ENCODE measurements at regions not wholly inside any gene's neighbourhood (a gene's known extent, or its start where the extent isn't known, plus 50 kb on each side); places are given as distances from the start of the nearest gene placed in this dataset.

GRCh38 chr7:156000601-156001396, 188.5 kb upstream of the SHH start:
- TF ChIP-seq EZH2 (IDR thresholded peaks at IDR 0.05; ENCODE audit: insufficient read depth, poor library complexity, severe bottlenecking) (no peak), EZH2phosphoT487 (IDR thresholded peaks at IDR 0.05; ENCODE audit: insufficient read depth, low read depth) (no peak)

All from GM23248 (cell line).